ENCODE measurements at regions not wholly inside any gene's neighbourhood (a gene's known extent, or its start where the extent isn't known, plus 50 kb on each side); places are given as distances from the start of the nearest gene placed in this dataset.
A peak's percentile ranks its signal among the peaks of the same experiment; 100 is the strongest.

DNA sequence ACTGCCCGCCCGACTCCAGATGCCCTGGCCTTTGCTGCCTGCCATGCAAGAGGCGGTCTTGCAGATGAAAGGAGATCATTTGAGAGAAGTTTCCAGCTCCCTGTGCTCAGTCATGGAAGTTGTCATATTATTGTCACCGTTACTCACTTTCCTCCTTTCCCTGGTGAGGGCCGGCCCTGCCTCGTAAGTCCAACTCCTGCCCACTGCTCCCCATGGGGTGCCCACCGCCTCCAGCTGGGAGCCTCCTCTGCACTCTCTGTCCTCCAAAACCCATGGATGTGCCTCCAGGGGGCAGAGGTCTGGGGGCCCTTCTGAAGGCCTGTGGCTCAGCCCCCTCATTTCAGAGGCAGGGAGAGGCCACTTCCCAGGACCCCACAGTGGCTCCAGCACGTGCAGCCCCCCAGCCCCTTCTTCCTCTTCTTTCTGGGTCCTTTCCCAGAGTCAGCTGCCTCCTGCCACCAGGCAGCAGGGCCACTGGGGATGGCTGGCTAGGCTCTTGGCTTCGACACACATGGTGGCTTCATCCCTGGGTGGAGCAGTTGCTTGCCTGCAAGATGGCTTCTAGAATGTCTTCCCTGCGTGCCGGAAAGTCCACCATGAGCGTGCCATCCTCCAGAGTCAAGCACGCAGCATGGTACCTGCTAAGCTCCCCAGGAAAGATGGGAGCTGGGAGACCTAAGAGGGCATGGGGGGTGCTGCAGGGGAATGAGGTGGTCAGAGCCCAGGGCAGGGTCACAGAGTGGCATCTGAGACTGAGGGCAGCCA, 97.9 kb upstream of the RUNX3 start:
- intact Hi-C loops (cut with micrococcal nuclease) = no loop called here

More for the DNA sequence above, 97.9 kb upstream of the RUNX3 start:
- ChIA-PET CTCF (no interaction called here), POLR2A (ENCODE audit: unreplicated experiment) (no interaction called here)
- Histone ChIP-seq H3K9me1 (ENCODE audit: insufficient read depth, low read length) (peaks cover 9% of the 10 kb centered on the region; the same call in 1 of the 2 replicates), H3K56ac (ENCODE audit: extremely low read depth, insufficient read depth, low read length) (no peak overlapping the region), H4K5ac (ENCODE audit: low read depth, low read length) (no peak overlapping the region), H3K4me1 (ENCODE audit: control insufficient read depth, insufficient read depth, low read length) (peaks cover 4% of the 10 kb centered on the region), H3K4me2 (ENCODE audit: low read depth, low read length) (no peak overlapping the region), H3K9me3 (ENCODE audit: control insufficient read depth, insufficient read depth, low read length) (no peaks in the 10 kb centered on the region), H4K91ac (ENCODE audit: insufficient read depth, low read depth, low read length) (no peak overlapping the region), H3K27ac (ENCODE audit: insufficient read depth, low read length) (no peak overlapping the region), H3K4me3 (ENCODE audit: insufficient read depth, low read depth, low read length) (no peak overlapping the region), H3K23ac (ENCODE audit: low read depth, low read length) (no peak overlapping the region), H4K20me1 (ENCODE audit: insufficient read depth, low read length) (no peaks in the 10 kb centered on the region), H2BK20ac (ENCODE audit: low read depth, low read length) (no peak overlapping the region), H3K18ac (ENCODE audit: low read depth, low read length) (no peak overlapping the region), H3K4ac (ENCODE audit: low read depth, low read length) (peak overlapping the region; percentile 42), H3K14ac (replicated peaks; ENCODE audit: low read depth, low read length) (no peak overlapping the region), H2AFZ (replicated peaks; ENCODE audit: low read length, poor library complexity) (no peak overlapping the region), H2BK5ac (ENCODE audit: low read depth, low read length, poor library complexity, severe bottlenecking) (no peak overlapping the region), H2AK5ac (ENCODE audit: low read depth, low read length) (peak overlapping the region; percentile 29; the same call in 1 of the 2 replicates), H4K8ac (ENCODE audit: low read depth in 2 of 2, low read length in 2 of 2) (no peak overlapping the region), H3K36me3 (ENCODE audit: control insufficient read depth, insufficient read depth, low read length) (no peaks in the 10 kb centered on the region), H2BK120ac (ENCODE audit: low read depth, low read length) (no peak overlapping the region), H3K79me1 (ENCODE audit: low read depth in 1 of 2, low read length in 2 of 2) (no peaks in the 10 kb centered on the region), H2BK15ac (ENCODE audit: low read depth, low read length) (no peak overlapping the region), H3K9ac (ENCODE audit: low read depth, low read length) (no peak overlapping the region), H2AK9ac (replicated peaks; ENCODE audit: low read depth, low read length, poor library complexity) (no peak overlapping the region), H3K27me3 (ENCODE audit: control insufficient read depth, insufficient read depth, low read length) (no peaks in the 10 kb centered on the region; the same call in 1 of the 2 replicates)
- WGBS, 2 experiments (ENCODE audit: extremely low coverage in 2 of 2, insufficient read length in 1 of 2) = 86% methylated on average over 2 of the region's 13 CpGs; no CpG with 5 or more reads in 1 of the 2 experiments
- ATAC-seq (ENCODE audit: low read depth) = no peak
- no TSS peak for BruUV-seq (replicated peaks)
- dilution Hi-C loops (cut with HindIII; ENCODE audit: low sequenced_read_pairs, unreplicated experiment) = no loop called here
- DNase-seq = no peak
- in situ Hi-C loops (cut with MboI; ENCODE audit: low sequenced_read_pairs) = no loop called here
- TF ChIP-seq BHLHE40 (IDR thresholded peaks at IDR 0.05; ENCODE audit: low read depth, low read length) (no peak), CHD1 (IDR thresholded peaks at IDR 0.05; ENCODE audit: low read depth, low read length) (no peak), CEBPB (IDR thresholded peaks at IDR 0.05; ENCODE audit: low read depth, low read length) (no peak), POLR2A (IDR thresholded peaks at IDR 0.05; ENCODE audit: low read depth, low read length) (no peak)
- TF ChIP-seq, protein P1, sequence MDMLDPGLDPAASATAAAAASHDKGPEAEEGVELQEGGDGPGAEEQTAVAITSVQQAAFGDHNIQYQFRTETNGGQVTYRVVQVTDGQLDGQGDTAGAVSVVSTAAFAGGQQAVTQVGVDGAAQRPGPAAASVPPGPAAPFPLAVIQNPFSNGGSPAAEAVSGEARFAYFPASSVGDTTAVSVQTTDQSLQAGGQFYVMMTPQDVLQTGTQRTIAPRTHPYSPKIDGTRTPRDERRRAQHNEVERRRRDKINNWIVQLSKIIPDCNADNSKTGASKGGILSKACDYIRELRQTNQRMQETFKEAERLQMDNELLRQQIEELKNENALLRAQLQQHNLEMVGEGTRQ (IDR thresholded peaks at IDR 0.05; ENCODE audit: low read depth, low read length) = no peak

All from IMR-90 (cell line).